ENCODE measurements at regions not wholly inside any gene's neighbourhood (a gene's known extent, or its start where the extent isn't known, plus 50 kb on each side); places are given as distances from the start of the nearest gene placed in this dataset.

- no peaks in the 10 kb centered on the region for H3K36me3 ChIP-seq (ENCODE audit: control insufficient read depth, low read length)
- H3K79me2 ChIP-seq (ENCODE audit: control insufficient read depth, low read length): no peaks in the 10 kb centered on the region
- no peaks in the 10 kb centered on the region for H3K4me1 ChIP-seq (ENCODE audit: control insufficient read depth, low read length)
- H3K27ac ChIP-seq (ENCODE audit: low read depth, low read length): no peak overlapping the region
- TF ChIP-seq EZH2phosphoT487 (IDR thresholded peaks at IDR 0.05; ENCODE audit: borderline replicate concordance, low read length) (no peak), CTCF (IDR thresholded peaks at IDR 0.05; ENCODE audit: low read depth, low read length, poor library complexity, severe bottlenecking) (no peak)
- no peaks in the 10 kb centered on the region for H3K9me3 ChIP-seq (ENCODE audit: control insufficient read depth, insufficient read depth, low read length)
- H3K4me2 ChIP-seq (ENCODE audit: low read length): no peak overlapping the region
- no peaks in the 10 kb centered on the region for H4K20me1 ChIP-seq (ENCODE audit: control insufficient read depth, insufficient read depth, low read depth, low read length)
- no peaks in the 10 kb centered on the region for H3F3A ChIP-seq (ENCODE audit: control insufficient read depth, insufficient read depth)
- no peaks in the 10 kb centered on the region for H3K9me2 ChIP-seq (replicated peaks; ENCODE audit: control insufficient read depth, low read length)
- no peaks in the 10 kb centered on the region for H3K27me3 ChIP-seq (ENCODE audit: control insufficient read depth, low read length)
- H3K4me3 ChIP-seq (ENCODE audit: low read length): no peak overlapping the region
Observed at GRCh38 chr3:144777906-144778305, 806.3 kb downstream of the DIPK2A start.

- Histone ChIP-seq H3K36me3 (ENCODE audit: control insufficient read depth, low read length) (no peaks in the 10 kb centered on the region), H3K4me2 (ENCODE audit: low read length) (no peak overlapping the region), H3K4me1 (ENCODE audit: control insufficient read depth, low read length) (no peaks in the 10 kb centered on the region), H3K4me3 (ENCODE audit: low read length) (no peak overlapping the region), H3K27ac (ENCODE audit: low read depth, low read length) (no peak overlapping the region), H3K79me2 (ENCODE audit: control insufficient read depth, low read length) (no peaks in the 10 kb centered on the region), H3K9me3 (ENCODE audit: control insufficient read depth, insufficient read depth, low read length) (no peaks in the 10 kb centered on the region), H3K9me2 (replicated peaks; ENCODE audit: control insufficient read depth, low read length) (no peaks in the 10 kb centered on the region), H3K27me3 (ENCODE audit: control insufficient read depth, low read length) (no peaks in the 10 kb centered on the region), H3F3A (ENCODE audit: control insufficient read depth, insufficient read depth) (no peaks in the 10 kb centered on the region), H4K20me1 (ENCODE audit: control insufficient read depth, insufficient read depth, low read depth, low read length) (no peaks in the 10 kb centered on the region)
- TF ChIP-seq CTCF (IDR thresholded peaks at IDR 0.05; ENCODE audit: low read depth, low read length, poor library complexity, severe bottlenecking) (no peak), EZH2phosphoT487 (IDR thresholded peaks at IDR 0.05; ENCODE audit: borderline replicate concordance, low read length) (no peak)
Observed at GRCh38 chr3:144791034-144791433, 819.4 kb downstream of the DIPK2A start.

- Histone ChIP-seq H3K9me3 (ENCODE audit: control insufficient read depth, insufficient read depth, low read length) (no peaks in the 10 kb centered on the region), H3K9me2 (replicated peaks; ENCODE audit: control insufficient read depth, low read length) (no peaks in the 10 kb centered on the region), H3K79me2 (ENCODE audit: control insufficient read depth, low read length) (no peaks in the 10 kb centered on the region), H3K4me1 (ENCODE audit: control insufficient read depth, low read length) (no peaks in the 10 kb centered on the region), H3K27me3 (ENCODE audit: control insufficient read depth, low read length) (no peaks in the 10 kb centered on the region), H3K36me3 (ENCODE audit: control insufficient read depth, low read length) (no peaks in the 10 kb centered on the region), H3K4me3 (ENCODE audit: low read length) (no peak overlapping the region), H3K4me2 (ENCODE audit: low read length) (no peak overlapping the region), H3K27ac (ENCODE audit: low read depth, low read length) (no peak overlapping the region), H4K20me1 (ENCODE audit: control insufficient read depth, insufficient read depth, low read depth, low read length) (no peaks in the 10 kb centered on the region), H3F3A (ENCODE audit: control insufficient read depth, insufficient read depth) (no peaks in the 10 kb centered on the region)
- TF ChIP-seq CTCF (IDR thresholded peaks at IDR 0.05; ENCODE audit: low read depth, low read length, poor library complexity, severe bottlenecking) (no peak), EZH2phosphoT487 (IDR thresholded peaks at IDR 0.05; ENCODE audit: borderline replicate concordance, low read length) (no peak)
Observed at GRCh38 chr3:144801890-144802289, 830.3 kb downstream of the DIPK2A start.

- Histone ChIP-seq H3K4me3 (ENCODE audit: low read length) (no peak overlapping the region), H3K9me2 (replicated peaks; ENCODE audit: control insufficient read depth, low read length) (no peaks in the 10 kb centered on the region), H3K4me1 (ENCODE audit: control insufficient read depth, low read length) (no peaks in the 10 kb centered on the region), H3K27ac (ENCODE audit: low read depth, low read length) (no peak overlapping the region), H3K79me2 (ENCODE audit: control insufficient read depth, low read length) (no peaks in the 10 kb centered on the region), H3K4me2 (ENCODE audit: low read length) (no peak overlapping the region), H3K27me3 (ENCODE audit: control insufficient read depth, low read length) (no peaks in the 10 kb centered on the region), H3F3A (ENCODE audit: control insufficient read depth, insufficient read depth) (no peaks in the 10 kb centered on the region), H3K36me3 (ENCODE audit: control insufficient read depth, low read length) (no peaks in the 10 kb centered on the region), H4K20me1 (ENCODE audit: control insufficient read depth, insufficient read depth, low read depth, low read length) (no peaks in the 10 kb centered on the region), H3K9me3 (ENCODE audit: control insufficient read depth, insufficient read depth, low read length) (no peaks in the 10 kb centered on the region)
- TF ChIP-seq EZH2phosphoT487 (IDR thresholded peaks at IDR 0.05; ENCODE audit: borderline replicate concordance, low read length): no peak
- TF ChIP-seq CTCF (IDR thresholded peaks at IDR 0.05; ENCODE audit: low read depth, low read length, poor library complexity, severe bottlenecking): no peak
Observed at GRCh38 chr3:144809380-144809779, 837.8 kb downstream of the DIPK2A start.

Measured in DOHH2 (cell line).